ENCODE measurements at regions not wholly inside any gene's neighbourhood (a gene's known extent, or its start where the extent isn't known, plus 50 kb on each side); places are given as distances from the start of the nearest gene placed in this dataset.

- TF ChIP-seq CTCF (optimal IDR thresholded peaks at IDR 0.05 in 1 of 3, IDR thresholded peaks at IDR 0.05 in 1 of 3, conservative IDR thresholded peaks at IDR 0.05 in 1 of 3; ENCODE audit: extremely low read depth in 1 of 3, insufficient read depth in 2 of 3, low read length in 3 of 3) (no peak), EZH2 (IDR thresholded peaks at IDR 0.05; ENCODE audit: low read length) (no peak)
Measured at GRCh38 chr10:31605426-31605825, 286.4 kb downstream of the ZEB1 start.
